ENCODE measurements at regions not wholly inside any gene's neighbourhood (a gene's known extent, or its start where the extent isn't known, plus 50 kb on each side); places are given as distances from the start of the nearest gene placed in this dataset.

DNA sequence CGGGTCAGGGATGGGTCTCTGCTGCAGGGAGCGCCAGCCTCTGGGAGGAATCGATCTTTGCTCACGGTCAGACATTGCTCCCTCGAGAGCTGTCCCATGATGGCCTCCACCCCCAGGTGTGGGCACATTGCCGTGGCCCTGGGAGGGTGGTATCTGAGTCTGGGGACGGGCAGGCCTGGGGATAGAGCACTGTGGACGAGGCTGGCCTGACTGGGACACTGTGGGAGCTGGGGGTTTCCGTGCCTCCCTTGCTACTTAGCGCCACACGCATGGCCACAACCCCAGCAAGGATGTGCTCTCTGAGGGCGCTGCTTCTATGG lies 55.7 kb downstream of the JAKMIP3 start:
- POLR2A ChIA-PET = no interaction called here
- ATAC-seq (no peak), DNase-seq (ENCODE audit: low read depth, low spot score) (no peak)
- TF ChIP-seq POLR2AphosphoS5 (IDR thresholded peaks at IDR 0.05; ENCODE audit: low read depth, low read length) (no peak), TCF7L2 (IDR thresholded peaks at IDR 0.05; ENCODE audit: low read depth, low read length) (no peak), SIN3A (IDR thresholded peaks at IDR 0.05; ENCODE audit: borderline replicate concordance, insufficient read depth, low read depth, low read length) (no peak)
- TF ChIP-seq, protein P1, sequence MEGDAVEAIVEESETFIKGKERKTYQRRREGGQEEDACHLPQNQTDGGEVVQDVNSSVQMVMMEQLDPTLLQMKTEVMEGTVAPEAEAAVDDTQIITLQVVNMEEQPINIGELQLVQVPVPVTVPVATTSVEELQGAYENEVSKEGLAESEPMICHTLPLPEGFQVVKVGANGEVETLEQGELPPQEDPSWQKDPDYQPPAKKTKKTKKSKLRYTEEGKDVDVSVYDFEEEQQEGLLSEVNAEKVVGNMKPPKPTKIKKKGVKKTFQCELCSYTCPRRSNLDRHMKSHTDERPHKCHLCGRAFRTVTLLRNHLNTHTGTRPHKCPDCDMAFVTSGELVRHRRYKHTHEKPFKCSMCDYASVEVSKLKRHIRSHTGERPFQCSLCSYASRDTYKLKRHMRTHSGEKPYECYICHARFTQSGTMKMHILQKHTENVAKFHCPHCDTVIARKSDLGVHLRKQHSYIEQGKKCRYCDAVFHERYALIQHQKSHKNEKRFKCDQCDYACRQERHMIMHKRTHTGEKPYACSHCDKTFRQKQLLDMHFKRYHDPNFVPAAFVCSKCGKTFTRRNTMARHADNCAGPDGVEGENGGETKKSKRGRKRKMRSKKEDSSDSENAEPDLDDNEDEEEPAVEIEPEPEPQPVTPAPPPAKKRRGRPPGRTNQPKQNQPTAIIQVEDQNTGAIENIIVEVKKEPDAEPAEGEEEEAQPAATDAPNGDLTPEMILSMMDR (IDR thresholded peaks at IDR 0.05) = no peak
- TF ChIP-seq, protein P2, sequence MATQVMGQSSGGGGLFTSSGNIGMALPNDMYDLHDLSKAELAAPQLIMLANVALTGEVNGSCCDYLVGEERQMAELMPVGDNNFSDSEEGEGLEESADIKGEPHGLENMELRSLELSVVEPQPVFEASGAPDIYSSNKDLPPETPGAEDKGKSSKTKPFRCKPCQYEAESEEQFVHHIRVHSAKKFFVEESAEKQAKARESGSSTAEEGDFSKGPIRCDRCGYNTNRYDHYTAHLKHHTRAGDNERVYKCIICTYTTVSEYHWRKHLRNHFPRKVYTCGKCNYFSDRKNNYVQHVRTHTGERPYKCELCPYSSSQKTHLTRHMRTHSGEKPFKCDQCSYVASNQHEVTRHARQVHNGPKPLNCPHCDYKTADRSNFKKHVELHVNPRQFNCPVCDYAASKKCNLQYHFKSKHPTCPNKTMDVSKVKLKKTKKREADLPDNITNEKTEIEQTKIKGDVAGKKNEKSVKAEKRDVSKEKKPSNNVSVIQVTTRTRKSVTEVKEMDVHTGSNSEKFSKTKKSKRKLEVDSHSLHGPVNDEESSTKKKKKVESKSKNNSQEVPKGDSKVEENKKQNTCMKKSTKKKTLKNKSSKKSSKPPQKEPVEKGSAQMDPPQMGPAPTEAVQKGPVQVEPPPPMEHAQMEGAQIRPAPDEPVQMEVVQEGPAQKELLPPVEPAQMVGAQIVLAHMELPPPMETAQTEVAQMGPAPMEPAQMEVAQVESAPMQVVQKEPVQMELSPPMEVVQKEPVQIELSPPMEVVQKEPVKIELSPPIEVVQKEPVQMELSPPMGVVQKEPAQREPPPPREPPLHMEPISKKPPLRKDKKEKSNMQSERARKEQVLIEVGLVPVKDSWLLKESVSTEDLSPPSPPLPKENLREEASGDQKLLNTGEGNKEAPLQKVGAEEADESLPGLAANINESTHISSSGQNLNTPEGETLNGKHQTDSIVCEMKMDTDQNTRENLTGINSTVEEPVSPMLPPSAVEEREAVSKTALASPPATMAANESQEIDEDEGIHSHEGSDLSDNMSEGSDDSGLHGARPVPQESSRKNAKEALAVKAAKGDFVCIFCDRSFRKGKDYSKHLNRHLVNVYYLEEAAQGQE (IDR thresholded peaks at IDR 0.05; ENCODE audit: insufficient read depth in 1 of 2, low read depth in 2 of 2, low read length in 1 of 2) = no peak
- Histone ChIP-seq H3K27me3 (ENCODE audit: control insufficient read depth, insufficient read depth, low read length) (no peaks in the 10 kb centered on the region), H3K36me3 (ENCODE audit: control insufficient read depth, insufficient read depth, low read length) (no peaks in the 10 kb centered on the region), H3K9me3 (ENCODE audit: control insufficient read depth, insufficient read depth, low read depth, low read length) (no peaks in the 10 kb centered on the region), H3K4me1 (ENCODE audit: control insufficient read depth, insufficient read depth, low read length) (no peaks in the 10 kb centered on the region), H3K4me3 (ENCODE audit: low read depth in 2 of 2, low read length in 2 of 2) (no peak overlapping the region), H3K27ac (ENCODE audit: low read length) (no peak overlapping the region)
- no TSS peak for BruUV-seq (replicated peaks)
- in situ Hi-C loops (cut with HindIII; ENCODE audit: low pct_unique_long_range_greater_than_20kb, low sequenced_read_pairs) = no loop called here
- intact Hi-C loops (cut with micrococcal nuclease; ENCODE audit: unreplicated experiment) = no loop called here
- CTCF ChIA-PET = interaction anchor here (1.2 kb wide), 1 partner anchor 21 kb away, joined by 3 read pairs; no protein-coding TSS in a partner anchor

DNA sequence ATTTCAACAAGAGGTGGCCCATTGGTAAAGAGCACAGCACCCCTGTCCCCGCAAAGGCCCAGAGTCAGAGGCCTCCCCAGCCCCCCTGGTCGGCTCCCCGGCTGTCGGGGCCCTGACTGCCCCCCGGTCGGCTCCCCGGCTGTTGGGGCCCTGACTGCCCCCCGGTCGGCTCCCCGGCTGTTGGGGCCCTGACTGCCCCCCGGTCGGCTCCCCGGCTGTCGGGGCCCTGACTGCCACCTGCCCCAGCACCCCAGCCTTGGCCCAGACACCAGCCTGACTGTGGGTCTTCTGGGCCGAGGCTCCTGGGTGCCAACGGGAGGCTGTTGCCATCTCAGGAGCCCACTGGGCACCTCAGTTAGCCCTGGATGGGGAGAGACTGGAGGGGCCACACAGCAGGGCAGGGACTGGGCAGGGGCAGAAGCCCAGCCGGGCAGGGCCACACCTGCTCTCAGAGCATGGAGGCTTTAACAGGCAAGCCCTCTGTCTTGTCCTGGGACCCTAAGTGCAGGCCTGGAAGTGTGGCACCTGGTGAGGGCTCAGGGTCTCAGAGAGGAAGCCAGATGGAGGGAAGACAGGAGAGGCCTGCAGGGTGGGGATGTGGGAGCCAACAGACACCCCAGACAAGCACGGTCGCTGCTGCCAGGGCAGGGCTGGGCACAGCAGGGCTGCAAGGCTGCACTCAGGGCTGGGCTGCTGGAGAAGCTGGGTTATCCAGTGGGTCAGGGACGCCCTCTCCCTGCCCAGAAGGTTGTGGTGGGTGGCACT lies 56.5 kb downstream of the JAKMIP3 start:
- no TSS peak for BruUV-seq (replicated peaks)
- DNase-seq (ENCODE audit: low read depth, low spot score) (no peak), ATAC-seq (peak; percentile 52; the same call in 1 of the 2 replicates)
- no peaks in the 10 kb centered on the region for H3K36me3 ChIP-seq (ENCODE audit: control insufficient read depth, insufficient read depth, low read length)
- no peak for TF ChIP-seq TCF7L2 (IDR thresholded peaks at IDR 0.05; ENCODE audit: low read depth, low read length)
- TF ChIP-seq, protein P1 (IDR thresholded peaks at IDR 0.05) = no peak
- TF ChIP-seq SIN3A (IDR thresholded peaks at IDR 0.05; ENCODE audit: borderline replicate concordance, insufficient read depth, low read depth, low read length) = no peak
- no peak for TF ChIP-seq POLR2AphosphoS5 (IDR thresholded peaks at IDR 0.05; ENCODE audit: low read depth, low read length)
- TF ChIP-seq, protein P2 (IDR thresholded peaks at IDR 0.05; ENCODE audit: insufficient read depth in 1 of 2, low read depth in 2 of 2, low read length in 1 of 2) = no peak
- no peak overlapping the region for H3K4me3 ChIP-seq (ENCODE audit: low read depth in 2 of 2, low read length in 2 of 2)
- no peak overlapping the region for H3K27ac ChIP-seq (ENCODE audit: low read length)
- in situ Hi-C loops (cut with HindIII; ENCODE audit: low pct_unique_long_range_greater_than_20kb, low sequenced_read_pairs) = no loop called here
- H3K4me1 ChIP-seq (ENCODE audit: control insufficient read depth, insufficient read depth, low read length) = no peaks in the 10 kb centered on the region
- intact Hi-C loops (cut with micrococcal nuclease; ENCODE audit: unreplicated experiment) = no loop called here
- no peaks in the 10 kb centered on the region for H3K27me3 ChIP-seq (ENCODE audit: control insufficient read depth, insufficient read depth, low read length)
- ChIA-PET CTCF (interaction anchor here (1.2 kb wide), 1 partner anchor 20 kb away, joined by 3 read pairs; no protein-coding TSS in a partner anchor), POLR2A (no interaction called here)
- H3K9me3 ChIP-seq (ENCODE audit: control insufficient read depth, insufficient read depth, low read depth, low read length) = no peaks in the 10 kb centered on the region

Data from Panc1 (cell line).